Suprapubic skin (tissue), 4 donors: ENCODE measurements at regions not wholly inside any gene's neighbourhood (a gene's known extent, or its start where the extent isn't known, plus 50 kb on each side); places are given as distances from the start of the nearest gene placed in this dataset.

Source experiments
- CTCF ChIP-seq, 2 donors: fragments of 200-600 bp in 1 of 2; fragments of 450-650 bp in 1 of 2; sonication (generic) in 1 of 2; IDR thresholded peaks; one replicate each; pipeline ENCODE4 v1.5.1; 2016 to 2019; ENCODE audit warnings: antibody characterized with exemption in 2 of 2, mild to moderate bottlenecking in 1 of 2, moderate library complexity in 1 of 2
- EP300 ChIP-seq: sonication (generic); formaldehyde crosslinking; IDR thresholded peaks from one replicate; pipeline ENCODE4 v1.6.1; 2017; ENCODE audit warnings: antibody characterized with exemption
- POLR2AphosphoS5 ChIP-seq, 3 donors: sonication (generic); formaldehyde crosslinking; IDR thresholded peaks; one replicate each; pipeline ENCODE4 v1.6.1; 2017; ENCODE audit warnings: antibody characterized with exemption in 3 of 3

- no peak for TF ChIP-seq CTCF (IDR thresholded peaks at IDR 0.05)
- TF ChIP-seq EP300 = no peak
- TF ChIP-seq POLR2AphosphoS5 (IDR thresholded peaks at IDR 0.05) = no peak
These were observed 190.0 kb upstream of the VWC2 start for GRCh38 chr7:49583440-49583839.
